ENCODE measurements at regions not wholly inside any gene's neighbourhood (a gene's known extent, or its start where the extent isn't known, plus 50 kb on each side); places are given as distances from the start of the nearest gene placed in this dataset.

DNA sequence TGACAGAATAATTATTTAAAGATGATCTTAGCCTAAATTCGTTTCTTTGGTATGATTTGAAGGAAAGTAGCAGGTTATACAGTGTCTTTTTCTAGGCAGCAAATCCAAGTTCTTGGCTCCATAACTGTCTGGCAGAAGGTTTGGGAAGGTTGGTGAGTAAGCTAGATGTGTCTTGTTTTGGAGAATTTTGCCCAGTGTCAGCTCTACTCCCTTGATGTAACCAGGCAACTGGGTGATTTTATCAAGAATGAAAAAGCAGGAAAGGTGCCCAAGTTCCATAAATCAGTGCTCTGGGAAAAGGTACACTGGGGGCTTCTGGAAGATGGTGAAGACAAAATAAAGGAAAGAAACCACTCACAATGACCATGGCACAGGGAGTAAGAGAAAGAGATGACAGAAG lies 71.5 kb upstream of the USP47 start:
- TF ChIP-seq, protein P1, sequence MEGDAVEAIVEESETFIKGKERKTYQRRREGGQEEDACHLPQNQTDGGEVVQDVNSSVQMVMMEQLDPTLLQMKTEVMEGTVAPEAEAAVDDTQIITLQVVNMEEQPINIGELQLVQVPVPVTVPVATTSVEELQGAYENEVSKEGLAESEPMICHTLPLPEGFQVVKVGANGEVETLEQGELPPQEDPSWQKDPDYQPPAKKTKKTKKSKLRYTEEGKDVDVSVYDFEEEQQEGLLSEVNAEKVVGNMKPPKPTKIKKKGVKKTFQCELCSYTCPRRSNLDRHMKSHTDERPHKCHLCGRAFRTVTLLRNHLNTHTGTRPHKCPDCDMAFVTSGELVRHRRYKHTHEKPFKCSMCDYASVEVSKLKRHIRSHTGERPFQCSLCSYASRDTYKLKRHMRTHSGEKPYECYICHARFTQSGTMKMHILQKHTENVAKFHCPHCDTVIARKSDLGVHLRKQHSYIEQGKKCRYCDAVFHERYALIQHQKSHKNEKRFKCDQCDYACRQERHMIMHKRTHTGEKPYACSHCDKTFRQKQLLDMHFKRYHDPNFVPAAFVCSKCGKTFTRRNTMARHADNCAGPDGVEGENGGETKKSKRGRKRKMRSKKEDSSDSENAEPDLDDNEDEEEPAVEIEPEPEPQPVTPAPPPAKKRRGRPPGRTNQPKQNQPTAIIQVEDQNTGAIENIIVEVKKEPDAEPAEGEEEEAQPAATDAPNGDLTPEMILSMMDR (IDR thresholded peaks at IDR 0.05; ENCODE audit: insufficient read depth, low read depth, low read length), result no peak
- no peak for TF ChIP-seq EZH2 (IDR thresholded peaks at IDR 0.05; ENCODE audit: insufficient read depth, low read length)
- Mint-ChIP-seq H3K36me3 (ENCODE audit: low read depth, unreplicated experiment) (peaks cover 1% of the 10 kb centered on the region), H3K27me3 (ENCODE audit: low read depth, unreplicated experiment) (peaks cover 43% of the 10 kb centered on the region)

DNA sequence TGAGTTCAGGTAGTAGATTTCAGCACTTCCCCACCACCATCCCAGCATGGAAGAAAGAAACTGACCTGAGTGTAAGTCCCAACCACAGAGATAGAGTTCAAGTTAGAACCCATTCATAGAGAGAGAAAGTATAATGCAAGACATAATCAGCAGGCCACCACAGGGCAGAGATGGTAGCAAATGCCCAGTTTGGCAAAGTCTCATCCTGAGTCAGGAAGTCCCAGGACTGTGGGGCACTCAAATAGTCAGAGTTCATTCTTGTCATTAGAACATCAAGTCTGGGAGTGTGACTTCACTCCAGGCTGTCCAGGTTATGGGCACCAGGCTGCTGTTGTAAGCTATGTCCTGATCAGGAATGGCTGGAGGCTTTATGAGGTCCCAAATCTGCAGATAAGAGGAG lies 72.0 kb upstream of the USP47 start:
- H3K27me3 ChIP-seq (ENCODE audit: insufficient read depth, low read length), result peaks cover 21% of the 10 kb centered on the region

More for the DNA sequence above, 71.5 kb upstream of the USP47 start:
- no peak overlapping the region for H3K27ac ChIP-seq (ENCODE audit: low read depth, low read length)
- no peak for DNase-seq (ENCODE audit: low read depth)
- H3K27me3 ChIP-seq (ENCODE audit: insufficient read depth, low read length), result peaks cover 26% of the 10 kb centered on the region
- no peak for FAIRE-seq
- H3K79me2 ChIP-seq (ENCODE audit: insufficient read depth, low read length), result no peaks in the 10 kb centered on the region
- H2AFZ ChIP-seq (ENCODE audit: low read depth, low read length), result no peak overlapping the region
- Mint-ChIP-seq H3K9me3 (ENCODE audit: unreplicated experiment) (peaks cover 4% of the 10 kb centered on the region), H3K4me1 (ENCODE audit: low read depth, unreplicated experiment) (no peaks in the 10 kb centered on the region), H3K4me3 (ENCODE audit: unreplicated experiment) (no peak overlapping the region), H3K27ac (ENCODE audit: unreplicated experiment) (no peak overlapping the region)
- no peaks in the 10 kb centered on the region for H3K4me1 ChIP-seq (ENCODE audit: insufficient read depth, low read length)
- no peak overlapping the region for H3K4me2 ChIP-seq (ENCODE audit: low read length)
- no peak overlapping the region for H3K4me3 ChIP-seq (ENCODE audit: insufficient read depth, low read depth, low read length)
- H4K20me1 ChIP-seq (ENCODE audit: insufficient read depth, low read length), result no peaks in the 10 kb centered on the region
- no peak overlapping the region for H3K9ac ChIP-seq (ENCODE audit: low read length)
- H3K36me3 ChIP-seq (ENCODE audit: insufficient read depth, low read length), result no peaks in the 10 kb centered on the region
- no peaks in the 10 kb centered on the region for H3K9me3 ChIP-seq (ENCODE audit: insufficient read depth, low read depth, low read length)

DNA sequence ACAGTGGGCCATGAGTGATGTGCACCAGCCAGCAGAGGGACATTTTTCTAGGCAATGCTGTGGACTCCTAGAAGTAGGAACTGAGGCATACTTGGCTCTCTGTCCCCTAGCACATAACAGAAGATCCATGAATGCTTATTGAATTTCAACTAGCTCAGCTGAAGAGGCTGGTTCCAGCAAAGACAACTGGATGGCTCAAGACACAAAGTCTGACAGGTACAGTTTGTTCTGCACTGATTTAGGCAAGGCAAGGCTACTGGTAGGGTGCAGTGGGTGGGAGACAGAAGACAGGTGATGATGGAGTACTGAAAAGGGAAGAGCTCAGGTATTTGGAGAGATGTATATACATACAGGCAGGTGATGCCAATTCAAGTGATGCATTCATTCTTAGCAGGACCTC lies 72.4 kb upstream of the USP47 start:
- H3K27me3 ChIP-seq (ENCODE audit: insufficient read depth, low read length), result peaks cover 18% of the 10 kb centered on the region
- no peak overlapping the region for H3K9ac ChIP-seq (ENCODE audit: low read length)
- no peak overlapping the region for H3K27ac ChIP-seq (ENCODE audit: low read depth, low read length)
- H3K27me3 Mint-ChIP-seq (ENCODE audit: low read depth, unreplicated experiment), result peaks cover 34% of the 10 kb centered on the region
- peaks cover 1% of the 10 kb centered on the region for H3K36me3 Mint-ChIP-seq (ENCODE audit: low read depth, unreplicated experiment)
- H3K4me2 ChIP-seq (ENCODE audit: low read length), result no peak overlapping the region
- peaks cover 4% of the 10 kb centered on the region for H3K9me3 Mint-ChIP-seq (ENCODE audit: unreplicated experiment)
- H2AFZ ChIP-seq (ENCODE audit: low read depth, low read length), result no peak overlapping the region
- TF ChIP-seq EZH2 (IDR thresholded peaks at IDR 0.05; ENCODE audit: insufficient read depth, low read length), result no peak
- TF ChIP-seq, protein P1 (IDR thresholded peaks at IDR 0.05; ENCODE audit: insufficient read depth, low read depth, low read length), result no peak
- DNase-seq (ENCODE audit: low read depth) (no peak), FAIRE-seq (no peak)
- no peak overlapping the region for H3K4me3 ChIP-seq (ENCODE audit: insufficient read depth, low read depth, low read length)
- H3K4me1 Mint-ChIP-seq (ENCODE audit: low read depth, unreplicated experiment), result no peaks in the 10 kb centered on the region
- no peaks in the 10 kb centered on the region for H3K4me1 ChIP-seq (ENCODE audit: insufficient read depth, low read length)
- no peak overlapping the region for H3K27ac Mint-ChIP-seq (ENCODE audit: unreplicated experiment)
- H4K20me1 ChIP-seq (ENCODE audit: insufficient read depth, low read length), result no peaks in the 10 kb centered on the region
- no peaks in the 10 kb centered on the region for H3K79me2 ChIP-seq (ENCODE audit: insufficient read depth, low read length)
- no peaks in the 10 kb centered on the region for H3K9me3 ChIP-seq (ENCODE audit: insufficient read depth, low read depth, low read length)
- no peaks in the 10 kb centered on the region for H3K36me3 ChIP-seq (ENCODE audit: insufficient read depth, low read length)
- no peak overlapping the region for H3K4me3 Mint-ChIP-seq (ENCODE audit: unreplicated experiment)

More for the DNA sequence above, 72.0 kb upstream of the USP47 start:
- DNase-seq (ENCODE audit: low read depth) (no peak), FAIRE-seq (no peak)
- Histone ChIP-seq H3K4me2 (ENCODE audit: low read length) (no peak overlapping the region), H3K9ac (ENCODE audit: low read length) (no peak overlapping the region), H3K79me2 (ENCODE audit: insufficient read depth, low read length) (no peaks in the 10 kb centered on the region), H3K4me3 (ENCODE audit: insufficient read depth, low read depth, low read length) (no peak overlapping the region), H4K20me1 (ENCODE audit: insufficient read depth, low read length) (no peaks in the 10 kb centered on the region), H2AFZ (ENCODE audit: low read depth, low read length) (no peak overlapping the region), H3K9me3 (ENCODE audit: insufficient read depth, low read depth, low read length) (no peaks in the 10 kb centered on the region), H3K27ac (ENCODE audit: low read depth, low read length) (no peak overlapping the region), H3K36me3 (ENCODE audit: insufficient read depth, low read length) (no peaks in the 10 kb centered on the region), H3K4me1 (ENCODE audit: insufficient read depth, low read length) (no peaks in the 10 kb centered on the region)
- TF ChIP-seq EZH2 (IDR thresholded peaks at IDR 0.05; ENCODE audit: insufficient read depth, low read length), result no peak
- TF ChIP-seq, protein P1 (IDR thresholded peaks at IDR 0.05; ENCODE audit: insufficient read depth, low read depth, low read length), result no peak
- H3K9me3 Mint-ChIP-seq (ENCODE audit: unreplicated experiment), result peaks cover 4% of the 10 kb centered on the region
- peaks cover 38% of the 10 kb centered on the region for H3K27me3 Mint-ChIP-seq (ENCODE audit: low read depth, unreplicated experiment)
- H3K4me3 Mint-ChIP-seq (ENCODE audit: unreplicated experiment), result no peak overlapping the region
- H3K27ac Mint-ChIP-seq (ENCODE audit: unreplicated experiment), result no peak overlapping the region
- H3K36me3 Mint-ChIP-seq (ENCODE audit: low read depth, unreplicated experiment), result peaks cover 1% of the 10 kb centered on the region
- no peaks in the 10 kb centered on the region for H3K4me1 Mint-ChIP-seq (ENCODE audit: low read depth, unreplicated experiment)
